NB4 (cell line): ENCODE measurements at regions not wholly inside any gene's neighbourhood (a gene's known extent, or its start where the extent isn't known, plus 50 kb on each side); places are given as distances from the start of the nearest gene placed in this dataset.

ENCODE experiments used
- DNase-seq: peaks from one replicate; pipeline ENCODE4 v3.0.0; 2010; ENCODE audit warnings: low read depth
- H3K4me3 ChIP-seq: one replicate; pipeline ENCODE4 v1.5.1; 2011; ENCODE audit warnings: mild to moderate bottlenecking, low read depth, low read length, moderate library complexity
- CTCF ChIP-seq: IDR thresholded peaks from one replicate; pipeline ENCODE4 v1.5.1; 2012; ENCODE audit warnings: low read depth, low read length
- MAX ChIP-seq: IDR thresholded peaks from 2 replicates; pipeline ENCODE4 v1.6.1; 2011; ENCODE audit warnings: low read depth, low read length
- MYC ChIP-seq: IDR thresholded peaks from 2 replicates; pipeline ENCODE4 v1.6.1; 2011; ENCODE audit warnings: low read depth, low read length
- POLR2A ChIP-seq: IDR thresholded peaks from 2 replicates; pipeline ENCODE4 v1.6.1; 2011; ENCODE audit warnings: mild to moderate bottlenecking; ENCODE audit not compliant: insufficient read length; ENCODE audit errors: extremely low read depth

GRCh38 chr20:53713328-53714056 is 119.9 kb upstream of the ZNF217 start:
- no peak for TF ChIP-seq MAX
- no peak for TF ChIP-seq MYC
- no peak for TF ChIP-seq POLR2A
- no peak for TF ChIP-seq CTCF
- DNase-seq = no peak
- no peak overlapping the region for H3K4me3 ChIP-seq

- DNase-seq = no peak
- no peak overlapping the region for H3K4me3 ChIP-seq
- no peak for TF ChIP-seq MYC
- TF ChIP-seq MAX = no peak
- TF ChIP-seq POLR2A = no peak
- no peak for TF ChIP-seq CTCF
These were observed 118.8 kb upstream of the ZNF217 start for GRCh38 chr20:53712212-53712977.

GRCh38 chr20:53711333-53712211 is 117.9 kb upstream of the ZNF217 start:
- H3K4me3 ChIP-seq = no peak overlapping the region
- no peak for DNase-seq
- TF ChIP-seq MAX (no peak), MYC (no peak), CTCF (no peak), POLR2A (no peak)

GRCh38 chr20:53708129-53708968 is 114.7 kb upstream of the ZNF217 start:
- no peak for TF ChIP-seq CTCF
- TF ChIP-seq POLR2A = no peak
- TF ChIP-seq MYC = no peak
- TF ChIP-seq MAX = no peak
- DNase-seq = peak; percentile 73
- H3K4me3 ChIP-seq = no peak overlapping the region
